Prostate gland (tissue), 2 donors: ENCODE measurements at regions not wholly inside any gene's neighbourhood (a gene's known extent, or its start where the extent isn't known, plus 50 kb on each side); places are given as distances from the start of the nearest gene placed in this dataset.
"Not testable (repeated sequence)": the region's sequence is repeated elsewhere in the genome, so short reads cannot be mapped to it uniquely, and the experiment has no call there.

Experiments used
- DNase-seq: peaks from one replicate; pipeline ENCODE4 v3.0.0-alpha.2; 2019; ENCODE audit warnings: low spot score
- H3K27ac ChIP-seq, 2 donors: fragments of 200-600 bp; sonication (generic); 2 replicates each; pipeline ENCODE4 v1.5.1; 2017 to 2019
- H3K27me3 ChIP-seq: fragments of 200-600 bp; sonication (generic); replicated peaks from 2 replicates; pipeline ENCODE4 v1.5.1; 2019; ENCODE audit not compliant: insufficient read depth
- H3K36me3 ChIP-seq, 2 donors: fragments of 200-600 bp; sonication (generic); 1 replicate in 1 of 2; 2 replicates in 1 of 2; pipeline versions ENCODE4 v1.5.1 to v1.8.1; 2017 to 2019
- H3K4me1 ChIP-seq: fragments of 200-600 bp; sonication (generic); replicated peaks from 2 replicates; pipeline ENCODE4 v1.5.1; 2019
- H3K4me3 ChIP-seq, 2 donors: fragments of 200-600 bp; sonication (generic); 2 replicates each; pipeline ENCODE4 v1.5.1; 2017 to 2019
- H3K9me3 ChIP-seq: fragments of 200-600 bp; sonication (generic); 2 replicates; pipeline ENCODE4 v1.5.1; 2017
- CTCF ChIP-seq, 4 experiments: fragments of 200-600 bp in 2 of 4; fragments of 450-650 bp in 2 of 4; sonication (generic) in 2 of 4; IDR thresholded peaks; 1 replicate in 3 of 4; 2 replicates in 1 of 4; pipeline ENCODE4 v1.5.1; 2016 to 2019; ENCODE audit warnings: antibody characterized with exemption in 4 of 4, mild to moderate bottlenecking in 2 of 4, moderate library complexity in 2 of 4
- POLR2A ChIP-seq: fragments of 450-650 bp; IDR thresholded peaks from one replicate; pipeline ENCODE4 v1.6.1; 2016; ENCODE audit warnings: antibody characterized with exemption, mild to moderate bottlenecking
- POLR2AphosphoS5 ChIP-seq: sonication (generic); formaldehyde crosslinking; IDR thresholded peaks from one replicate; pipeline ENCODE4 v1.6.1; 2017; ENCODE audit warnings: antibody characterized with exemption
- WGBS: methylation state at CpG from one replicate; pipeline ENCODE4 v1.1.5; 2018; 5-methylcytosine and 5-hydroxymethylcytosine counted together
- intact Hi-C: fragments of 100-400 bp; cut with DNase I; formaldehyde crosslinking; loops from one replicate; pipeline ENCODE4 v1.14.2; 2022

GRCh38 chr1:194629011-194629410, 1442.6 kb upstream of the B3GALT2 start:
- DNase-seq: no peak
- no peaks in the 10 kb centered on the region for H3K36me3 ChIP-seq
- no peak overlapping the region for H3K27ac ChIP-seq
- H3K4me3 ChIP-seq: no peak overlapping the region
- intact Hi-C loops: no loop called here
- WGBS: 66% methylated on average over 2 of the region's 2 CpGs
- H3K9me3 ChIP-seq: no peaks in the 10 kb centered on the region
- H3K27me3 ChIP-seq: no peaks in the 10 kb centered on the region
- TF ChIP-seq POLR2A (no peak), POLR2AphosphoS5 (no peak), CTCF (IDR thresholded peaks at IDR 0.05) (no peak)
- no peaks in the 10 kb centered on the region for H3K4me1 ChIP-seq

GRCh38 chr1:194624833-194625232, 1438.4 kb upstream of the B3GALT2 start:
- no peak for TF ChIP-seq CTCF (IDR thresholded peaks at IDR 0.05)
- no peak for TF ChIP-seq POLR2A
- no peak for TF ChIP-seq POLR2AphosphoS5
- no peaks in the 10 kb centered on the region for H3K27me3 ChIP-seq
- H3K9me3 ChIP-seq: no peaks in the 10 kb centered on the region
- 71% methylated on average over 4 of the region's 4 CpGs for WGBS
- no peak for DNase-seq
- H3K27ac ChIP-seq: no peak overlapping the region
- no peaks in the 10 kb centered on the region for H3K4me1 ChIP-seq
- H3K36me3 ChIP-seq: no peaks in the 10 kb centered on the region
- intact Hi-C loops: no loop called here
- H3K4me3 ChIP-seq: no peak overlapping the region

GRCh38 chr1:194618101-194618500, 1431.7 kb upstream of the B3GALT2 start:
- Histone ChIP-seq H3K27ac (no peak overlapping the region), H3K4me3 (no peak overlapping the region), H3K9me3 (no peaks in the 10 kb centered on the region), H3K36me3 (no peaks in the 10 kb centered on the region), H3K27me3 (no peaks in the 10 kb centered on the region), H3K4me1 (no peaks in the 10 kb centered on the region)
- 90% methylated on average over 2 of the region's 2 CpGs for WGBS
- intact Hi-C loops: no loop called here
- TF ChIP-seq POLR2AphosphoS5: no peak
- no peak for TF ChIP-seq POLR2A
- no peak for TF ChIP-seq CTCF (IDR thresholded peaks at IDR 0.05)
- DNase-seq: no peak

GRCh38 chr1:194617272-194617671, 1430.9 kb upstream of the B3GALT2 start:
- H3K27me3 ChIP-seq, H3K9me3 ChIP-seq, intact Hi-C loops, DNase-seq, H3K4me3 ChIP-seq, H3K36me3 ChIP-seq, H3K27ac ChIP-seq, H3K4me1 ChIP-seq: not testable (repeated sequence)
- WGBS: 91% methylated on average over 6 of the region's 6 CpGs

GRCh38 chr1:194616835-194617234, 1430.4 kb upstream of the B3GALT2 start:
- 89% methylated on average over 9 of the region's 9 CpGs for WGBS
- H3K27me3 ChIP-seq: peaks cover 1% of the 10 kb centered on the region
- TF ChIP-seq CTCF (IDR thresholded peaks at IDR 0.05) (no peak), POLR2A (no peak), POLR2AphosphoS5 (no peak)
- no peaks in the 10 kb centered on the region for H3K36me3 ChIP-seq
- H3K9me3 ChIP-seq: no peaks in the 10 kb centered on the region
- no peak overlapping the region for H3K4me3 ChIP-seq
- no peak for DNase-seq
- no peak overlapping the region for H3K27ac ChIP-seq
- no peaks in the 10 kb centered on the region for H3K4me1 ChIP-seq
- intact Hi-C loops: no loop called here
